VCaP (cell line): ENCODE measurements at regions not wholly inside any gene's neighbourhood (a gene's known extent, or its start where the extent isn't known, plus 50 kb on each side); places are given as distances from the start of the nearest gene placed in this dataset.
"Not testable (repeated sequence)": the region's sequence is repeated elsewhere in the genome, so short reads cannot be mapped to it uniquely, and the experiment has no call there.

Experiments used
- H3K27ac ChIP-seq: fragments of 450-650 bp; 2 replicates; pipeline ENCODE4 v1.5.1; 2017
- CTCF ChIP-seq: fragments of 450-650 bp; conservative IDR thresholded peaks from 2 replicates; pipeline ENCODE4 v1.5.1; 2017; ENCODE audit warnings: mild to moderate bottlenecking, moderate library complexity

- no peak overlapping the region for H3K27ac ChIP-seq
- no peak for TF ChIP-seq CTCF
Observed at GRCh38 chr5:21452449-21452848, 1400.7 kb downstream of the CDH12 start.

GRCh38 chr5:21432646-21433045 lies 1420.5 kb downstream of the CDH12 start:
- H3K27ac ChIP-seq, result no peak overlapping the region
- TF ChIP-seq CTCF, result no peak

GRCh38 chr5:21424907-21425306 lies 1428.2 kb downstream of the CDH12 start:
- TF ChIP-seq CTCF, result no peak
- no peak overlapping the region for H3K27ac ChIP-seq

GRCh38 chr5:21419383-21419782 lies 1431.4 kb upstream of the CDH18 start:
- peak; percentile 22; the same call in 1 of the 2 replicates for TF ChIP-seq CTCF
- H3K27ac ChIP-seq, result no peak overlapping the region

- H3K27ac ChIP-seq, result not testable (repeated sequence)
Observed at GRCh38 chr5:21402089-21402488, 1414.1 kb upstream of the CDH18 start.

GRCh38 chr5:21398511-21398910 lies 1410.5 kb upstream of the CDH18 start:
- no peak overlapping the region for H3K27ac ChIP-seq
- TF ChIP-seq CTCF, result no peak

GRCh38 chr5:21397693-21398092 lies 1409.7 kb upstream of the CDH18 start:
- H3K27ac ChIP-seq, result no peak overlapping the region
- TF ChIP-seq CTCF, result no peak

- H3K27ac ChIP-seq, result no peak overlapping the region
- peak; percentile 68 for TF ChIP-seq CTCF
Observed at GRCh38 chr5:21391506-21391905, 1403.5 kb upstream of the CDH18 start.

- H3K27ac ChIP-seq, result not testable (repeated sequence)
Observed at GRCh38 chr5:21360754-21361153, 1372.8 kb upstream of the CDH18 start.

- H3K27ac ChIP-seq, result not testable (repeated sequence)
Observed at GRCh38 chr5:21341948-21342261, 1353.9 kb upstream of the CDH18 start.

GRCh38 chr5:21341203-21341947 lies 1353.4 kb upstream of the CDH18 start:
- H3K27ac ChIP-seq, result not testable (repeated sequence)

GRCh38 chr5:21340233-21340632 lies 1352.2 kb upstream of the CDH18 start:
- not testable (repeated sequence) for H3K27ac ChIP-seq

- not testable (repeated sequence) for H3K27ac ChIP-seq
Observed at GRCh38 chr5:21336478-21336877, 1348.5 kb upstream of the CDH18 start.
